Hepatocyte (in vitro differentiated cells): ENCODE measurements at regions not wholly inside any gene's neighbourhood (a gene's known extent, or its start where the extent isn't known, plus 50 kb on each side); places are given as distances from the start of the nearest gene placed in this dataset.

Experiments used
- EZH2phosphoT487 ChIP-seq: fragments of 200-600 bp; sonication (generic); IDR thresholded peaks from one replicate; pipeline ENCODE4 v1.6.1; 2018; ENCODE audit warnings: antibody characterized with exemption, mild to moderate bottlenecking, low read depth, moderate library complexity; ENCODE audit not compliant: unreplicated experiment, severe bottlenecking
- TF ChIP-seq, protein P1 (sequence below): fragments of 200-600 bp; sonication (generic); IDR thresholded peaks from 2 replicates; pipeline ENCODE4 v1.5.1; 2016; ENCODE audit warnings: antibody characterized with exemption, mild to moderate bottlenecking; ENCODE audit not compliant: poor library complexity

- TF ChIP-seq, protein P1, sequence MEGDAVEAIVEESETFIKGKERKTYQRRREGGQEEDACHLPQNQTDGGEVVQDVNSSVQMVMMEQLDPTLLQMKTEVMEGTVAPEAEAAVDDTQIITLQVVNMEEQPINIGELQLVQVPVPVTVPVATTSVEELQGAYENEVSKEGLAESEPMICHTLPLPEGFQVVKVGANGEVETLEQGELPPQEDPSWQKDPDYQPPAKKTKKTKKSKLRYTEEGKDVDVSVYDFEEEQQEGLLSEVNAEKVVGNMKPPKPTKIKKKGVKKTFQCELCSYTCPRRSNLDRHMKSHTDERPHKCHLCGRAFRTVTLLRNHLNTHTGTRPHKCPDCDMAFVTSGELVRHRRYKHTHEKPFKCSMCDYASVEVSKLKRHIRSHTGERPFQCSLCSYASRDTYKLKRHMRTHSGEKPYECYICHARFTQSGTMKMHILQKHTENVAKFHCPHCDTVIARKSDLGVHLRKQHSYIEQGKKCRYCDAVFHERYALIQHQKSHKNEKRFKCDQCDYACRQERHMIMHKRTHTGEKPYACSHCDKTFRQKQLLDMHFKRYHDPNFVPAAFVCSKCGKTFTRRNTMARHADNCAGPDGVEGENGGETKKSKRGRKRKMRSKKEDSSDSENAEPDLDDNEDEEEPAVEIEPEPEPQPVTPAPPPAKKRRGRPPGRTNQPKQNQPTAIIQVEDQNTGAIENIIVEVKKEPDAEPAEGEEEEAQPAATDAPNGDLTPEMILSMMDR = no peak
- TF ChIP-seq EZH2phosphoT487 = no peak
Measured at GRCh38 chr7:106424476-106425016, 139.8 kb upstream of the NAMPT start.
